ENCODE measurements at regions not wholly inside any gene's neighbourhood (a gene's known extent, or its start where the extent isn't known, plus 50 kb on each side); places are given as distances from the start of the nearest gene placed in this dataset.

DNA sequence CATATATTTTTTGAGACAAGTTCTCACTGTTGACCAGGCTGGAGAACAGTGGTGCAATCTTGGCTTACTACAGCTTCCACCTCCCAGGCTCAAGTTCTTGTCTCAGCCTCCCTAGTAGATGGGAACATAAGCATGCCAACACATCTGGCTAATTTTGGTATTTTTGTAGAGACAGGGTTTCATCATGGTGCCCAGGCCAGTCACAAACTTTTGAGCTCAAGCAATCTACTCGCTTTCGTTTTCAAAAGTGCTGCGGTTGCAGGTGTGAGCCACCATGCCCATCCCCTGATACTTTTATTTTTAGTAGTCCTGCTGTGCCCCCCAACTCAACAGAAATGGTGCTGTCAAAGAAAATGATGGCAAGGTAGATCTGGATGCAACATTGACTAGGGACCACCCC lies 1127.3 kb downstream of the SUCLG1 start:
- Histone ChIP-seq H3K4me3 (no peak overlapping the region), H3K36me3 (no peaks in the 10 kb centered on the region), H3K9me3 (no peaks in the 10 kb centered on the region), H3K27ac (no peak overlapping the region), H3K27me3 (no peaks in the 10 kb centered on the region), H3K4me1 (no peaks in the 10 kb centered on the region)
- 100% methylated on average over 3 of the region's 3 CpGs for WGBS
- DNase-seq (ENCODE audit: low spot score in 2 of 2), result no peak
- TF ChIP-seq EP300 (IDR thresholded peaks at IDR 0.05) (no peak), POLR2A (IDR thresholded peaks at IDR 0.05) (no peak), POLR2AphosphoS5 (IDR thresholded peaks at IDR 0.05) (no peak)
- TF ChIP-seq, protein P1, sequence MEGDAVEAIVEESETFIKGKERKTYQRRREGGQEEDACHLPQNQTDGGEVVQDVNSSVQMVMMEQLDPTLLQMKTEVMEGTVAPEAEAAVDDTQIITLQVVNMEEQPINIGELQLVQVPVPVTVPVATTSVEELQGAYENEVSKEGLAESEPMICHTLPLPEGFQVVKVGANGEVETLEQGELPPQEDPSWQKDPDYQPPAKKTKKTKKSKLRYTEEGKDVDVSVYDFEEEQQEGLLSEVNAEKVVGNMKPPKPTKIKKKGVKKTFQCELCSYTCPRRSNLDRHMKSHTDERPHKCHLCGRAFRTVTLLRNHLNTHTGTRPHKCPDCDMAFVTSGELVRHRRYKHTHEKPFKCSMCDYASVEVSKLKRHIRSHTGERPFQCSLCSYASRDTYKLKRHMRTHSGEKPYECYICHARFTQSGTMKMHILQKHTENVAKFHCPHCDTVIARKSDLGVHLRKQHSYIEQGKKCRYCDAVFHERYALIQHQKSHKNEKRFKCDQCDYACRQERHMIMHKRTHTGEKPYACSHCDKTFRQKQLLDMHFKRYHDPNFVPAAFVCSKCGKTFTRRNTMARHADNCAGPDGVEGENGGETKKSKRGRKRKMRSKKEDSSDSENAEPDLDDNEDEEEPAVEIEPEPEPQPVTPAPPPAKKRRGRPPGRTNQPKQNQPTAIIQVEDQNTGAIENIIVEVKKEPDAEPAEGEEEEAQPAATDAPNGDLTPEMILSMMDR (IDR thresholded peaks at IDR 0.05), result no peak

DNA sequence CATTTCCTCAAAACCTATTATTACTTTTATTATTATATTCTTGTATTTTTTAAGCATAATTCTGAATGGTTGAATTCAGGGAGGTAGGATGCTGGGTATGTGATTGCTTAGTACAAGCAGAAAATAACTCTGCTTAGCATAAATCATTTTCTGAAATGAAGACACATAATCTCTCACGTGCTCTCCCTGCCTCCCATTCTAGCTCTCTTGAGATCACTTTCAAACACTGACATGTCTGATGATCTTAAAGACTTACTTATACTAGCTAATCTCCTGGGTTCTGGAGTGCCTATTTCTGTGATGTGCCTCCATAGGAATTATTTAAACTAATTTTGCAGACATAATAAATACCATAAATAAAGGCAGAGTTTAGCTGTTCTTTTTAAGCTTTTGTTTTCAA lies 1136.0 kb downstream of the SUCLG1 start:
- no peak overlapping the region for H3K27ac ChIP-seq
- H3K4me1 ChIP-seq, result no peaks in the 10 kb centered on the region
- TF ChIP-seq EP300 (IDR thresholded peaks at IDR 0.05), result no peak
- no peak for TF ChIP-seq POLR2A (IDR thresholded peaks at IDR 0.05)
- TF ChIP-seq, protein P1 (IDR thresholded peaks at IDR 0.05), result no peak
- no peak for TF ChIP-seq POLR2AphosphoS5 (IDR thresholded peaks at IDR 0.05)
- no peaks in the 10 kb centered on the region for H3K9me3 ChIP-seq
- DNase-seq (ENCODE audit: low spot score in 2 of 2), result no peak
- no peaks in the 10 kb centered on the region for H3K27me3 ChIP-seq
- 17% methylated on average over 1 of the region's 1 CpG for WGBS
- H3K36me3 ChIP-seq, result no peaks in the 10 kb centered on the region
- H3K4me3 ChIP-seq, result no peak overlapping the region

DNA sequence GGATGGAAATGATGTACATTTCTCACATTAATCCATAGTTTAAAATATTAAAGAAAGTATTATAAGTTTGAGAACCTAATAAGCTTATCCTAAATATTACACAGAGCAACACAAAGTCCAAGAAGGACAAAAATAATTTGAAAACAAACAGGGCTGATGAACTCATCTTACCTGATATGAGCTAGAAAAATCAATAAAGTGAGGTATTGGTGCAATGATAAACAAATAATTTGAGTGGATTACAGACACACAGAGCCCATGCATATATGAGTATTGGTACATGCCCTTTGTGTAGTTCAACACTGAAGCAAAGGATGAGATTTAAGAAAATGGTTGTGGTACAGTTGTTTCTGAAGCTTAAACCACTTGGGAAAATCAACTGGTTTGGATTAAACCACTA lies 1139.0 kb downstream of the SUCLG1 start:
- H3K36me3 ChIP-seq, result no peaks in the 10 kb centered on the region
- no peaks in the 10 kb centered on the region for H3K27me3 ChIP-seq
- no peak overlapping the region for H3K4me3 ChIP-seq
- no peak overlapping the region for H3K27ac ChIP-seq
- DNase-seq (ENCODE audit: low spot score in 2 of 2), result no peak
- H3K4me1 ChIP-seq, result no peaks in the 10 kb centered on the region
- H3K9me3 ChIP-seq, result no peaks in the 10 kb centered on the region
- TF ChIP-seq EP300 (IDR thresholded peaks at IDR 0.05) (no peak), POLR2AphosphoS5 (IDR thresholded peaks at IDR 0.05) (no peak), POLR2A (IDR thresholded peaks at IDR 0.05) (no peak)
- TF ChIP-seq, protein P1 (IDR thresholded peaks at IDR 0.05), result no peak

DNA sequence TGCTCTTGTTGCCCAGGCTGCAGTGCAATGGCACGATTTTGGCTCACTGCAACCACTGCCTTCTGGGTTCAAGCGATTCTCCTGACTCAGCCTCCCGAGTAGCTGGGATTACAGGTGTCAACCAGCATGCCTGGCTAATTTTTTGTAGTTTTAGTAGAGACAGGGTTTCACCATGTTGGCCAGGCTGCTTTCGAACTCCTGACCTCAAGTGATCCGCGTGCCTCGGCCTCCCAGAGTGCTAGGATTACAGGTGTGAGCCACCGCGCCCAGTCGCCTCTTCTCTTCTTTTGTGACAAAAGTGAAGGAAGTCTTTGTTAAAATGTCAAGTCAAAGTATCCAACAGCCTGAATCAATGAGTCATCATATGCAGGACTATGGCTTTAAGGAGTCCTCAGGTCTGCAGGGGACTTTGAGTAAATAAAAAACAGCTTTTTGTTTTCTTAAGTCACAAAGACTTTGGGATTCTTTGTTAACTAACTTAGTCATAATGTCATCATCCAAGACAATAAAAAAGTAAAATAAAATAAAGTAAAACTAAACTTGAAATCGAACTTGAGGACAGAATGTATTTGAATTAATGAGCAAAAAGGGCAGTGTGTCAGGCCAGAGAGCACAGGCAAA lies 1153.2 kb downstream of the SUCLG1 start:
- H3K4me1 ChIP-seq, result no peaks in the 10 kb centered on the region
- WGBS, result 87% methylated on average over 11 of the region's 11 CpGs
- no peaks in the 10 kb centered on the region for H3K27me3 ChIP-seq
- H3K27ac ChIP-seq, result no peak overlapping the region
- no peak for DNase-seq (ENCODE audit: low spot score in 2 of 2)
- no peak overlapping the region for H3K4me3 ChIP-seq
- no peak for TF ChIP-seq POLR2AphosphoS5 (IDR thresholded peaks at IDR 0.05)
- TF ChIP-seq, protein P1 (IDR thresholded peaks at IDR 0.05), result no peak
- TF ChIP-seq EP300 (IDR thresholded peaks at IDR 0.05), result no peak
- no peak for TF ChIP-seq POLR2A (IDR thresholded peaks at IDR 0.05)
- no peaks in the 10 kb centered on the region for H3K36me3 ChIP-seq
- no peaks in the 10 kb centered on the region for H3K9me3 ChIP-seq

DNA sequence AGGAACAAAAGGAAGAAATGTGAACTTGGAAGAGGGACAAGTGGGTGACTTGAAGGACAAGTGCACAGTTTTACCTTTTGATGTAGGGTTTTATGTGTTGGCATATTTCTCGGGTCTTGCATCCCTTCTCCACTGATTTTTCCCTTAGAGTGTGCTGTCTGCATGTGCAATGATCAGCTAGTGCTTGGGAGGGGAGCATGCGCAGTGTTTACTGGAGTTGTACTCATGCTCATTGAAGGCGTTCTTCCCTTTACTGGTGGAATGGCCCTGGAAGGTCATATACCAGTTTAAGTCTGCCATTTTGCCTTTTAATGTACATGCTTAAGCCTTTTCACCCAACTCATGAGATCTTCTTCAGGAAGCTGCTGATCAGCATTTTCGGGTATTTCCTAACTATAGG lies 1168.0 kb downstream of the SUCLG1 start:
- Histone ChIP-seq H3K36me3 (no peaks in the 10 kb centered on the region), H3K27me3 (no peaks in the 10 kb centered on the region), H3K27ac (no peak overlapping the region), H3K9me3 (no peaks in the 10 kb centered on the region), H3K4me3 (no peak overlapping the region), H3K4me1 (no peaks in the 10 kb centered on the region)
- TF ChIP-seq POLR2AphosphoS5 (IDR thresholded peaks at IDR 0.05), result no peak
- TF ChIP-seq EP300 (IDR thresholded peaks at IDR 0.05), result no peak
- TF ChIP-seq, protein P1 (IDR thresholded peaks at IDR 0.05), result no peak
- TF ChIP-seq POLR2A (IDR thresholded peaks at IDR 0.05), result no peak
- 87% methylated on average over 4 of the region's 4 CpGs for WGBS
- DNase-seq (ENCODE audit: low spot score in 2 of 2), result no peak
